ENCODE measurements at regions not wholly inside any gene's neighbourhood (a gene's known extent, or its start where the extent isn't known, plus 50 kb on each side); places are given as distances from the start of the nearest gene placed in this dataset.

DNA sequence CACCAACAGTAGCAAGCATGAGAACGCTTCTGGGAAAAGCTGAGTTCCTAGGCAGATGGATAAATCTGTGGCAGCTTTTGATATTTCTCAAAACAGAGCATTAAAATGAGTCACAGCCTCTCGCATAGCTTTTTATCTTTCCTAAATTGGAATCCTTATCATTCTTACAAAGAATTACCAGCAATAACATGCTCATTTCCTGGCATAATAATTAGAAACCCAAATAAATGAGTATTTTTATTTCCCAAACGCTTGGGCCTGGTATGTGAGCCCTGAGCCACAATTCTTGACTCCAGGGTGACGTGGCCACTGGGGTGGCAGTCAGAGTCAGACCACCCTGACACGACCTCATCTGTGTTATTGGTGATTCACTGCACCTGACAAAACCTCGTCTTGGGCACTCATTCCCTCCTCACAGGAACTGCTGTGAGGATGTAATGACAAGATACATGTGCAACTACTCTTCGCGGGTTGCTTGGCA lies 210.7 kb downstream of the ARL4C start:
- TF ChIP-seq EZH2 (IDR thresholded peaks at IDR 0.05; ENCODE audit: borderline replicate concordance, low read length) = no peak
- TF ChIP-seq, protein P1, sequence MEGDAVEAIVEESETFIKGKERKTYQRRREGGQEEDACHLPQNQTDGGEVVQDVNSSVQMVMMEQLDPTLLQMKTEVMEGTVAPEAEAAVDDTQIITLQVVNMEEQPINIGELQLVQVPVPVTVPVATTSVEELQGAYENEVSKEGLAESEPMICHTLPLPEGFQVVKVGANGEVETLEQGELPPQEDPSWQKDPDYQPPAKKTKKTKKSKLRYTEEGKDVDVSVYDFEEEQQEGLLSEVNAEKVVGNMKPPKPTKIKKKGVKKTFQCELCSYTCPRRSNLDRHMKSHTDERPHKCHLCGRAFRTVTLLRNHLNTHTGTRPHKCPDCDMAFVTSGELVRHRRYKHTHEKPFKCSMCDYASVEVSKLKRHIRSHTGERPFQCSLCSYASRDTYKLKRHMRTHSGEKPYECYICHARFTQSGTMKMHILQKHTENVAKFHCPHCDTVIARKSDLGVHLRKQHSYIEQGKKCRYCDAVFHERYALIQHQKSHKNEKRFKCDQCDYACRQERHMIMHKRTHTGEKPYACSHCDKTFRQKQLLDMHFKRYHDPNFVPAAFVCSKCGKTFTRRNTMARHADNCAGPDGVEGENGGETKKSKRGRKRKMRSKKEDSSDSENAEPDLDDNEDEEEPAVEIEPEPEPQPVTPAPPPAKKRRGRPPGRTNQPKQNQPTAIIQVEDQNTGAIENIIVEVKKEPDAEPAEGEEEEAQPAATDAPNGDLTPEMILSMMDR (IDR thresholded peaks at IDR 0.05; ENCODE audit: low read length) = no peak
